Lower leg skin (tissue), 3 donors: ENCODE measurements at regions not wholly inside any gene's neighbourhood (a gene's known extent, or its start where the extent isn't known, plus 50 kb on each side); places are given as distances from the start of the nearest gene placed in this dataset.

ENCODE experiments used
- POLR2A ChIP-seq, 2 donors: fragments of 450-650 bp; IDR thresholded peaks; one replicate each; pipeline ENCODE4 v1.6.1; 2016 to 2017; ENCODE audit warnings: antibody characterized with exemption in 2 of 2, mild to moderate bottlenecking in 1 of 2, moderate library complexity in 1 of 2
- TF ChIP-seq, protein P1 (sequence below), 3 donors: fragments of 450-650 bp; IDR thresholded peaks; one replicate each; pipeline ENCODE4 v1.5.1; 2016; ENCODE audit warnings: antibody characterized with exemption in 3 of 3, mild to moderate bottlenecking in 3 of 3, moderate library complexity in 2 of 3

DNA sequence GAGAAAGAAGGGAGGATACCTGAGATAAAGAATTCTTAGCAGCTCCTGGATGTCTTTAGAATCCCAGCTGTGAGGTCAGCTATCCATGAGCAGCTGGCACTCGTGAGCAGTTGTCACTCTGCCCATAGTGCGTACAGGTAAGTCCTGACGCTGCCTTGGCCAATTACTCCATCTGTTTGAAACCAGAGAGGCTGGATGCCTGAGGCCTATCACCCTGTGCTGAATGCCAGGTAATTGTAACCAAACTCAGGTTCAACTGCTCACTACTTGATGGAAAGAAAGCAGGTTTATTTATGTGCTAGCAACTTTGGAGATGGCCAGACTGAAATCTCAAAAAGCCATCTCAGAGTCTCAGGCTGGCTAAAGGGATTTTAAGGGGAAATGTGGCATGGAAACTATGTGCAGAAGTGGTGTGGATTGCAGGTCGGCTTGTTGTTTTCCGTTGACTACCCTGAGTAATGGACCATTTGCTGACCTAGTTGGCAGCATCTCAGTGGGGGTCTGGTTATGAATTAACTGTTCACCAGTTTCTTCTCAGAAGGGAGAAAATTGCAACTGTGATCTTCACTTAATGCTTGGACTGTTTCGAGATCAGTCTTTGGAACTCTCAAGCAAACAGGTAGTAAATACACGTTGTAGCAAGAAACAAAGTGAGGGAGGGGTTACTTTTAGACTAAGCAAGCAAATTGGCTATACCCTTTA lies 1614.0 kb upstream of the PCDH10 start:
- TF ChIP-seq POLR2A (IDR thresholded peaks at IDR 0.05), result no peak
- TF ChIP-seq, protein P1, sequence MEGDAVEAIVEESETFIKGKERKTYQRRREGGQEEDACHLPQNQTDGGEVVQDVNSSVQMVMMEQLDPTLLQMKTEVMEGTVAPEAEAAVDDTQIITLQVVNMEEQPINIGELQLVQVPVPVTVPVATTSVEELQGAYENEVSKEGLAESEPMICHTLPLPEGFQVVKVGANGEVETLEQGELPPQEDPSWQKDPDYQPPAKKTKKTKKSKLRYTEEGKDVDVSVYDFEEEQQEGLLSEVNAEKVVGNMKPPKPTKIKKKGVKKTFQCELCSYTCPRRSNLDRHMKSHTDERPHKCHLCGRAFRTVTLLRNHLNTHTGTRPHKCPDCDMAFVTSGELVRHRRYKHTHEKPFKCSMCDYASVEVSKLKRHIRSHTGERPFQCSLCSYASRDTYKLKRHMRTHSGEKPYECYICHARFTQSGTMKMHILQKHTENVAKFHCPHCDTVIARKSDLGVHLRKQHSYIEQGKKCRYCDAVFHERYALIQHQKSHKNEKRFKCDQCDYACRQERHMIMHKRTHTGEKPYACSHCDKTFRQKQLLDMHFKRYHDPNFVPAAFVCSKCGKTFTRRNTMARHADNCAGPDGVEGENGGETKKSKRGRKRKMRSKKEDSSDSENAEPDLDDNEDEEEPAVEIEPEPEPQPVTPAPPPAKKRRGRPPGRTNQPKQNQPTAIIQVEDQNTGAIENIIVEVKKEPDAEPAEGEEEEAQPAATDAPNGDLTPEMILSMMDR (IDR thresholded peaks at IDR 0.05), result no peak
